ENCODE measurements at regions not wholly inside any gene's neighbourhood (a gene's known extent, or its start where the extent isn't known, plus 50 kb on each side); places are given as distances from the start of the nearest gene placed in this dataset.

DNA sequence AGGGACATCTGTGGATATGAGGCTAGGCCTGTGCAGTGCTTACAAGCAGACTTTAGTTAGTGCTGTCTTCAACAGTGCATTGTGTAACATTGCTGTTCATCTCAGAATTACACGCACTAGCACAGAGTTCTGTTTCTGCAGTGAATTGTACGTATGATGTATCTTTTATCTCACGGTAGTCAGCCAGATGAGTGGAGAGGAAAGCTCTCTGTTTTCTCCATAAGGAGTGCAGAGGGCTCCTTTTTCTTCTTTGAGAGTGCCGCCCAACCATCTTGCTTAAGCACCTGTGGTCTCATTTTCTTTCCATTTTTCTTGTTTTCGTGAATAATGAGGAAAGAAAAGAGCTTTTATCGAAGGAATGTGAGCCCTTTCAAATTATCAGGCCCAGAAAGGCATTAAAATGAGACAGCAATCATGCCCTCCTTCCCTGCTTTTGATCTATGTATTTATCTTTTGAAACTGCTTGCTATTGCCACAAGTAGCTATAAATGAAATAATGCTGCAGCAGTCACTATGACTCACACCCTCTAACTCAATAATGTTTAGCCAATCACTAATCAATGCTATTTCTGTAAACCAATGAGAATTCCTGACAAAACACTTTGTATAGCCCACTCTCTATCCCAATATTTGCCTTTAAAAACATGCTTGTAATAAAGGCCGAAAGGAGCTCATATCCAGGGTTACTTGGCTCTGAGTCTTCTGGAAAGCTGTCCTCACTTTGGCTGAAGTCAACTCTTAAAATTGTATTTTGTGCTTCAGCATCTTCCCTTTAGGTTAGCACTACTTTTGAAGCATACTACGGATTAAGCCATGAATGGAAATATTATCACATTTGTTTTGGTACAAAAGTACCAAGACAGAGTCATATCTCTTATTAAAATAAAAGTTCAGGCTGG lies 226.0 kb upstream of the P2RY1 start:
- no peak overlapping the region for H3K27ac ChIP-seq
- no peaks in the 10 kb centered on the region for H3K27me3 ChIP-seq (ENCODE audit: insufficient read depth in 3 of 3, low read length in 2 of 3)
- no peak overlapping the region for H3K4me3 ChIP-seq
- H3K9me3 ChIP-seq = peaks cover 5% of the 10 kb centered on the region
- H3K36me3 ChIP-seq (ENCODE audit: insufficient read depth in 1 of 2, low read depth in 1 of 2) = no peaks in the 10 kb centered on the region
- 83 to 89% (median 85%) methylated on average over 8 of the region's 8 CpGs for WGBS, 3 donors
- ATAC-seq = no peak
- H3K4me1 ChIP-seq = no peaks in the 10 kb centered on the region
- intact Hi-C loops (cut with DNase I) = no loop called here
- TF ChIP-seq CTCF (IDR thresholded peaks at IDR 0.05) = no peak
- DNase-seq = no peak

DNA sequence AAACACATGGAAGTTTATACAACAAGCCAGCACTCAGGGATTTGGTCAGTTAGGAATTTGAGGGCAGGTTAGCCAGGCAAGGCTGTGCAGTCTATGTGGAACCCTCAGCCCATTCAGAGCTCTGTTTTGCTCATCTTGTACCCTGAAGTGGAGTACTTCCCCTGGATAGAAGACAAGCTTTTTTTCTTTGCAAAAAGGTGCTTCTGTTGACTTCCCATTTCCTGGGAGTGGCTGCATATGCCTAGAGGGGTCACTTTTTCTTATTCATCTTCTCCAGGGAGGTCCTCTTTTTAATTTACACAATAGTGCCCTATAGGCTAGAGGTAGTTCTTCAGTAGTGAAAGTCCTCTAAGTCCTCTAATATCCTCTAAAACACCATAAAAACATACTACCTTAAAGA lies 225.0 kb upstream of the P2RY1 start:
- intact Hi-C loops (cut with DNase I) = no loop called here
- Histone ChIP-seq H3K9me3 (no peaks in the 10 kb centered on the region), H3K4me1 (no peaks in the 10 kb centered on the region), H3K27ac (no peak overlapping the region), H3K27me3 (ENCODE audit: insufficient read depth in 3 of 3, low read length in 2 of 3) (no peaks in the 10 kb centered on the region), H3K4me3 (no peak overlapping the region), H3K36me3 (ENCODE audit: insufficient read depth in 1 of 2, low read depth in 1 of 2) (no peaks in the 10 kb centered on the region)
- DNase-seq (no peak), ATAC-seq (no peak)
- no peak for TF ChIP-seq CTCF (IDR thresholded peaks at IDR 0.05)

- 79 to 87% (median 82%) methylated on average over 6 of the region's 6 CpGs for WGBS, 3 donors
- Histone ChIP-seq H3K4me3 (no peak overlapping the region), H3K27me3 (ENCODE audit: insufficient read depth in 3 of 3, low read length in 2 of 3) (no peaks in the 10 kb centered on the region), H3K27ac (no peak overlapping the region), H3K4me1 (no peaks in the 10 kb centered on the region), H3K9me3 (no peaks in the 10 kb centered on the region), H3K36me3 (ENCODE audit: insufficient read depth in 1 of 2, low read depth in 1 of 2) (no peaks in the 10 kb centered on the region)
- no peak for TF ChIP-seq CTCF (IDR thresholded peaks at IDR 0.05)
- ATAC-seq = no peak
- no peak for DNase-seq
- intact Hi-C loops (cut with DNase I) = no loop called here
Measured at GRCh38 chr3:152610622-152611021, 224.3 kb upstream of the P2RY1 start.

DNA sequence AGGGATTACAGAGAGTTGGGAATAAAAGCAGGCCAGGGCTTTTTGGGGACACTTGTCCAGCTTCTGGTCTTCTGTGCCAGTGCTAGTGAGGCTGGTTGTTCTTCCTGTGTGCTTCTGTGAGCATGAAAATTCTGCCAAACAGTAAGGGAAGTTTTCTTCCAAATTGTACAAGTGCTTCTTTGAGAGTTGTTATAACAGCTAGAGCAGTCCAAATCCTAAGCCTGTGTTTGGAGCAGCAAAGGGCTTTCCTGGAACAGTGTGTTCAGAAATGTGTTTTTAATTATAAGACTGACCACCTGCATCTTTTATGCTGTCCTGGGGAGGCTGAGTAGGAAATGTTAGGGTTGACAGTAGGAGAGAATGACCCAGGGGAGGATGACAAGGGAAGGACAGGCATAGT lies 223.0 kb upstream of the P2RY1 start:
- intact Hi-C loops (cut with DNase I) = no loop called here
- H3K4me1 ChIP-seq = no peaks in the 10 kb centered on the region
- no peak overlapping the region for H3K27ac ChIP-seq
- H3K9me3 ChIP-seq = no peaks in the 10 kb centered on the region
- TF ChIP-seq CTCF (IDR thresholded peaks at IDR 0.05) = no peak
- ATAC-seq = no peak
- no peak overlapping the region for H3K4me3 ChIP-seq
- no peaks in the 10 kb centered on the region for H3K27me3 ChIP-seq (ENCODE audit: insufficient read depth in 3 of 3, low read length in 2 of 3)
- no peak for DNase-seq
- no peaks in the 10 kb centered on the region for H3K36me3 ChIP-seq (ENCODE audit: insufficient read depth in 1 of 2, low read depth in 1 of 2)

DNA sequence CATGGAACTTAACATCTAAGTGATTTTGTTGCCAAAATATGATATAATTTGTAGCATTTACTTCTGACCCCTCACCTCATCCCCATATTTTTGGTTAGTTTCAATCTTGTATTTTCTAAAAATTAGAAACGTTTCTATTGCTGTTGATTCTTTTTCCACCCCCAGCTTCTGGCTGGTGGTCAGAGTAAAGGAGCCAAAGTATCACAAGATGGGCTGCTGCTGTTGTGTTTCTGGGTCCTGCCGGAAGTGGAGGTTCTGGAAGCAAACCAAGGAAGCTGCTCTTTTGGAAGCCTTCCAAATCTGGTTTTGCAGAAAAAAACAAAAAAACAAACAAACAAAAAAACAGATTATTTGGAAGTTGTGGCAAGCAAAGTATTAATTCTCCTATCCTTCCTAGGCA lies 221.1 kb upstream of the P2RY1 start:
- WGBS, 3 donors = 20 to 21% (median 20%) methylated on average over 2 of the region's 2 CpGs
- no peak for DNase-seq

More for the DNA sequence above, 221.1 kb upstream of the P2RY1 start:
- Histone ChIP-seq H3K4me3 (no peak overlapping the region), H3K9me3 (no peaks in the 10 kb centered on the region), H3K27ac (no peak overlapping the region), H3K36me3 (ENCODE audit: insufficient read depth in 1 of 2, low read depth in 1 of 2) (no peaks in the 10 kb centered on the region), H3K27me3 (ENCODE audit: insufficient read depth in 3 of 3, low read length in 2 of 3) (no peaks in the 10 kb centered on the region), H3K4me1 (no peaks in the 10 kb centered on the region)
- intact Hi-C loops (cut with DNase I) = no loop called here
- ATAC-seq = no peak
- no peak for TF ChIP-seq CTCF (IDR thresholded peaks at IDR 0.05)

Measured in psoas muscle (tissue), 7 donors.